SK-N-SH treated with all-trans-retinoic acid at 6 μM for 48 hours (cell line): ENCODE measurements at regions not wholly inside any gene's neighbourhood (a gene's known extent, or its start where the extent isn't known, plus 50 kb on each side); places are given as distances from the start of the nearest gene placed in this dataset.

ENCODE experiments used
- BACH2 ChIP-seq: fragments of 250-450 bp; sonication (Bioruptor Pico); IDR thresholded peaks from 2 replicates; pipeline ENCODE4 v1.9.0; 2021; ENCODE audit warnings: mild to moderate bottlenecking, borderline replicate concordance
- TCF4 ChIP-seq: fragments of 250-450 bp; sonication (Bioruptor Pico); IDR thresholded peaks from 2 replicates; pipeline ENCODE4 v1.8.0; 2021; ENCODE audit warnings: mild to moderate bottlenecking, moderate library complexity, borderline replicate concordance

- TF ChIP-seq BACH2 (CRISPR knock-in tag) (no peak), TCF4 (CRISPR knock-in tag) (no peak)
These were observed 172.3 kb upstream of the CHRNA7 start for GRCh38 chr15:31858026-31858425.
